ENCODE measurements at regions not wholly inside any gene's neighbourhood (a gene's known extent, or its start where the extent isn't known, plus 50 kb on each side); places are given as distances from the start of the nearest gene placed in this dataset.

GRCh38 chr2:3138621-3139020, 239.0 kb downstream of the EIPR1 start:
- DNase-seq (ENCODE audit: low read depth): no peak

- DNase-seq (ENCODE audit: low read depth): no peak
Measured at GRCh38 chr2:3137651-3138300, 239.8 kb downstream of the EIPR1 start.

GRCh38 chr2:3135676-3136075, 241.9 kb downstream of the EIPR1 start:
- no peak for DNase-seq (ENCODE audit: low read depth)

GRCh38 chr2:3134026-3134571, 243.5 kb downstream of the EIPR1 start:
- no peak for DNase-seq (ENCODE audit: low read depth)

GRCh38 chr2:3132966-3133365, 244.7 kb downstream of the EIPR1 start:
- DNase-seq (ENCODE audit: low read depth): no peak

- DNase-seq (ENCODE audit: low read depth): no peak
Measured at GRCh38 chr2:3132466-3132865, 245.2 kb downstream of the EIPR1 start.

- DNase-seq (ENCODE audit: low read depth): no peak
Measured at GRCh38 chr2:3131636-3132326, 245.8 kb downstream of the EIPR1 start.

- no peak for DNase-seq (ENCODE audit: low read depth)
Measured at GRCh38 chr2:3130889-3131635, 246.6 kb downstream of the EIPR1 start.

GRCh38 chr2:3130444-3130843, 247.2 kb downstream of the EIPR1 start:
- DNase-seq (ENCODE audit: low read depth): no peak

GRCh38 chr2:3129867-3130266, 247.8 kb downstream of the EIPR1 start:
- DNase-seq (ENCODE audit: low read depth): no peak

GRCh38 chr2:3128786-3129185, 248.8 kb downstream of the EIPR1 start:
- no peak for DNase-seq (ENCODE audit: low read depth)

- DNase-seq (ENCODE audit: low read depth): no peak
Measured at GRCh38 chr2:3127710-3128109, 249.9 kb downstream of the EIPR1 start.

- DNase-seq (ENCODE audit: low read depth): no peak
Measured at GRCh38 chr2:3126911-3127621, 250.6 kb downstream of the EIPR1 start.

- DNase-seq (ENCODE audit: low read depth): no peak
Measured at GRCh38 chr2:3126171-3126910, 251.3 kb downstream of the EIPR1 start.

GRCh38 chr2:3125761-3126130, 251.9 kb downstream of the EIPR1 start:
- no peak for DNase-seq (ENCODE audit: low read depth)

GRCh38 chr2:3125001-3125760, 252.4 kb downstream of the EIPR1 start:
- no peak for DNase-seq (ENCODE audit: low read depth)

- DNase-seq (ENCODE audit: low read depth): no peak
Measured at GRCh38 chr2:3122525-3122924, 255.1 kb downstream of the EIPR1 start.

- no peak for DNase-seq (ENCODE audit: low read depth)
Measured at GRCh38 chr2:3121601-3122000, 256.0 kb downstream of the EIPR1 start.

- no peak for DNase-seq (ENCODE audit: low read depth)
Measured at GRCh38 chr2:3117650-3118216, 259.9 kb downstream of the EIPR1 start.

- DNase-seq (ENCODE audit: low read depth): no peak
Measured at GRCh38 chr2:3116371-3116770, 261.2 kb downstream of the EIPR1 start.

Measured in stimulated activated CD8-positive, alpha-beta memory T cell treated with anti-CD3 and anti-CD28 coated beads, Interleukin-7, amount 100 ng/mL, for 24 hours (primary cell).